WI38 (cell line): ENCODE measurements at regions not wholly inside any gene's neighbourhood (a gene's known extent, or its start where the extent isn't known, plus 50 kb on each side); places are given as distances from the start of the nearest gene placed in this dataset.

Experiments used
- H3K4me3 ChIP-seq: 2 replicates; pipeline ENCODE4 v1.5.1; 2011; ENCODE audit warnings: low read depth, mild to moderate bottlenecking, control low read depth, low read length
- TF ChIP-seq, protein P1 (sequence below): IDR thresholded peaks from 2 replicates; pipeline ENCODE4 v1.5.1; 2012; ENCODE audit warnings: low read depth, mild to moderate bottlenecking, control low read depth, low read length

DNA sequence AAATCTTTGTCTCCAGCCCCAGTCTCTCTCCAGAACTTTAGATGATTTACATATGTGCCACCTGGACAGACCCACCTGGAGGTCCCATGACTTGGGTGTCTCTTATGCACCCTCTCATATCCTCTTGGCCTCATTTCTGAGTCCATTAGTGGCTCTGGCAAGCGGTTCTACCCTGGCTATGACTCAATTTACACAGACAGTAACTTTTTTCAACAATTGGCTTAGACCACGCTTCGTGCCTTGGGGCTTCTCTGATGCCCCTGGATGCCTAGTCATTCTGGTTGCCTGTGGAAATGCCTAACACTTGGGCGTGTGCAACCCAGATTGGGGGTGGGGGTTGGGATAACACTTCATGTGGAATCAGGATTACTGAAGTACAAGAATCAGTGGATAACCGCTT, 57.1 kb upstream of the GADD45A start:
- no peak overlapping the region for H3K4me3 ChIP-seq
- TF ChIP-seq, protein P1, sequence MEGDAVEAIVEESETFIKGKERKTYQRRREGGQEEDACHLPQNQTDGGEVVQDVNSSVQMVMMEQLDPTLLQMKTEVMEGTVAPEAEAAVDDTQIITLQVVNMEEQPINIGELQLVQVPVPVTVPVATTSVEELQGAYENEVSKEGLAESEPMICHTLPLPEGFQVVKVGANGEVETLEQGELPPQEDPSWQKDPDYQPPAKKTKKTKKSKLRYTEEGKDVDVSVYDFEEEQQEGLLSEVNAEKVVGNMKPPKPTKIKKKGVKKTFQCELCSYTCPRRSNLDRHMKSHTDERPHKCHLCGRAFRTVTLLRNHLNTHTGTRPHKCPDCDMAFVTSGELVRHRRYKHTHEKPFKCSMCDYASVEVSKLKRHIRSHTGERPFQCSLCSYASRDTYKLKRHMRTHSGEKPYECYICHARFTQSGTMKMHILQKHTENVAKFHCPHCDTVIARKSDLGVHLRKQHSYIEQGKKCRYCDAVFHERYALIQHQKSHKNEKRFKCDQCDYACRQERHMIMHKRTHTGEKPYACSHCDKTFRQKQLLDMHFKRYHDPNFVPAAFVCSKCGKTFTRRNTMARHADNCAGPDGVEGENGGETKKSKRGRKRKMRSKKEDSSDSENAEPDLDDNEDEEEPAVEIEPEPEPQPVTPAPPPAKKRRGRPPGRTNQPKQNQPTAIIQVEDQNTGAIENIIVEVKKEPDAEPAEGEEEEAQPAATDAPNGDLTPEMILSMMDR, result no peak

DNA sequence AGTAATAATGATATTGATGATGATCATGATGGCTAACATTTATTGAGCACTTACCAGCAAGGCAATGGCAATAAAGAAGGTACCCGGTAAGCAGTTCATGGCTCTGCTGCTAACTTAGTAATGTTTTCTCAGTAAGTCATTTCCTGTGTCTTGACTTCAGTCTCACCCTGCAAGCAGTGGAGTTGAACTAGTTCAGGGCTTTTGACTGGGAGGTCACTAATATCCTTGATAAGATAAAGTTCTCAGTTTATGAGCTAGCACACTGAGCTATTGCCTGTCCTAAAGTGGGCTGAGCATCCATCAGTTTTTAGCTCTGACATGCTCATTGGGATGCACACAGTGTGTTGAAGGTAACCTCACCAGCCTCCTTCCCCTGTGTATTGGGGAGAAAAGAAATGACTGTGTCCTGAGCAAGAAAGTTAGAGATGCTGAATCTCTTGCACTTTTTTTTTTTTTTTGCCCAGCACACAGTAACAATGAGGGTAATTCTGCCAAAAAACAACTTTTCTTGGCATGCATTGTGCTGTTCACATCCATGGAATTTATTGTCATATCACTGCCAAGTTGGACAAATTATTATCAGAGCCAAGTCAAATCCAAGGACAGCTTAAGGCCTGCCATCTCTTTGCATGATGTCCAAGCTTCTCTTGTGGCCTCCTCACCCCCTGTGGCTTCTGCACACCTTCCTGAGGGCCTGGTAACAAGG, 55.5 kb upstream of the GADD45A start:
- H3K4me3 ChIP-seq, result no peak overlapping the region
- TF ChIP-seq, protein P1, result no peak

- TF ChIP-seq, protein P1, result no peak
- H3K4me3 ChIP-seq, result no peak overlapping the region
These were observed 54.5 kb upstream of the GADD45A start for GRCh38 chr1:67630438-67631045.

DNA sequence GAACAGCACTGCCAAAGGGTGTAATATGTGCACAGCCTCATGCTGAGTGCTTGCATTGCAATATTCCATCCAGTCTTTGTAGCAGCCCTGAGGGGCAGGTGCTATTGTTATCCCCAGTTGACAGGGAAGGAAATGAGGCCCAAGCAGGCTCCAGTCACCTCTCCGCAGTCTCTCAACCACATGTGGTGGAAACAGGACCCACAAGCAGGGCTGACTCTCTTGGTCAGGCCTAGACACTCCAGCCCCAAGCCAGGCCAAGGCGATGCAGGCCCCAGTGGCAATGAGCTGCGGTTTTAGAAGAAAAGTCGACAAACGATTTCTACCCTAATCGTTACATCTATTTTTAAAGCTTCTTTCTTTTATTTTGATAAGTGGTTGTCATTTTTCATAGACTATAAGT, 52.6 kb upstream of the GADD45A start:
- H3K4me3 ChIP-seq, result no peak overlapping the region
- TF ChIP-seq, protein P1, result no peak

GRCh38 chr1:67632811-67633655, 52.0 kb upstream of the GADD45A start:
- H3K4me3 ChIP-seq, result no peak overlapping the region
- TF ChIP-seq, protein P1, result no peak

DNA sequence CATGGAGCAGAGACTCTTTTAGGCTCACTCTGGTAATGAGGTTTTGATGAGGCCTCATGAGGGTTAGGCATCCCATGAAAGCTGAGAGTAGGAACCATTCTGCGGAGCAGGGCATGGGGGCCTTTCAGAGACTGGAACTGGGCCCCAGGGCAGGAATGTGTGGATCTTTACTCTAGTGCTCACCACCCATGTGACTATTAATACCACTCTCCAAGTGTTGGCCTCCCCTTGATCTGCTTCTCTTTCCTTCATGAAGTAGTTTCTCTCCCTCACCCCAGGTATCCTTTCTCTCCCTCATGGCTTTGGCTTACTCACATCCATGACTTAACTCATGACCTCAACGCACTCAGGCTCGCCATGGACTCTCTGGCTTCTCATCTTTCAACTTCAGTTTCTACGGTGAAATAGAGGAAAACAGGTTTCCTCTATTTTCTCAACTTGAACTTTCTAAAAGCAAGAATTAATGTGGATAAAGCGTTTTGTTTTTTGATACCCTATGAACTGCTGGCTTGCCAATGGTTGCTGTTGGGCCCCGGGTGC, 50.5 kb upstream of the GADD45A start:
- TF ChIP-seq, protein P1, result no peak
- no peak overlapping the region for H3K4me3 ChIP-seq
